CD4-positive, alpha-beta T cell treated with Interleukin-12 subunit alpha and Interleukin-12 subunit beta, for 1 hour (primary cell): ENCODE measurements at regions not wholly inside any gene's neighbourhood (a gene's known extent, or its start where the extent isn't known, plus 50 kb on each side); places are given as distances from the start of the nearest gene placed in this dataset.
"Not testable (repeated sequence)": the region's sequence is repeated elsewhere in the genome, so short reads cannot be mapped to it uniquely, and the experiment has no call there.

Source experiments
- DNase-seq: peaks from one replicate; pipeline ENCODE4 v3.0.0-alpha.2; 2020

GRCh38 chr16:31703526-31704128 is 170.0 kb upstream of the ZNF267 start:
- DNase-seq: no peak

GRCh38 chr16:31704138-31704537 is 169.5 kb upstream of the ZNF267 start:
- no peak for DNase-seq

DNA sequence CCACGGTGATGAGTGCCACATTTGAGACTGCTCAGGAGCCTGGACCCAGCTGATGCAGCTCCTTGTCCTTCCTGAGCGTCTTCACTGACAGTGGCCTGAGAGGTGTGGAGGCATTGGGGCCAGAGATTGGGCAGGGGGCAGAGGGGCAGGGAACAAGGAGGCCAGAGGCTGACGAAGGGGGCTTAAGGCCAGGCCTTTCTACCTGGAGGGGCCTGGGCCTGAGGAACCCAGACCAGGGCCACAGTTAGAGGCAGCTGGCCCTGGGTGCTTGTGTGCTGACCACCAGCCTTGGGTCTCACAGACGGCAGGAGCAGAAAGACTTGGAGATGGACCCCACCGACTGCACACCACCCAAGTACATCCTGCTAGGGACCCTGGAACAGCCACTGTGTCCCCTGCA is 168.2 kb upstream of the ZNF267 start:
- no peak for DNase-seq

GRCh38 chr16:31706318-31706717 is 167.3 kb upstream of the ZNF267 start:
- DNase-seq: no peak

- no peak for DNase-seq
These were observed 166.7 kb upstream of the ZNF267 start for GRCh38 chr16:31706925-31707324.

- DNase-seq: no peak
These were observed 165.8 kb upstream of the ZNF267 start for GRCh38 chr16:31707743-31708335.

- DNase-seq: no peak
These were observed 165.3 kb upstream of the ZNF267 start for GRCh38 chr16:31708348-31708747.

GRCh38 chr16:31709181-31709580 is 164.4 kb upstream of the ZNF267 start:
- no peak for DNase-seq

DNA sequence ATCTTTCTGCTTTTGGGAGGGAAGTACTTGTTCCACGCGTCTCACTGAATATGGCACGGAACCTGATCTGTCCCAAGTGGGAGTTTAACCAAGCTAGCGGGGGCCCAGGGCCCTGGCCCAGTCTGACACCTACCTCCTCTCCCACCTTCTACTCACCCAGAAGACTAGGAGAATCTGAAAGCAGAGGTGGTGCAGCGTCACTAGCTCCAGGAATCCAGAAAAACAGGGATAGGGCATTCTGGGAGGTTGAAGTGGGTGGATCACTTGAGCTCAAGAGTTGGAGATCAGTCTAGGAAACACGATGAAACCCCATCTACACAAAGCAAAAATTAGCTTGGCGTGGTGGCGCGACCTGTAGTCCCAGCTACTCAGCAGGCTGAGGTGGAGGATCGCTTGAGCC is 163.5 kb upstream of the ZNF267 start:
- DNase-seq: no peak

GRCh38 chr16:31710880-31711279 is 162.7 kb upstream of the ZNF267 start:
- DNase-seq: no peak

DNA sequence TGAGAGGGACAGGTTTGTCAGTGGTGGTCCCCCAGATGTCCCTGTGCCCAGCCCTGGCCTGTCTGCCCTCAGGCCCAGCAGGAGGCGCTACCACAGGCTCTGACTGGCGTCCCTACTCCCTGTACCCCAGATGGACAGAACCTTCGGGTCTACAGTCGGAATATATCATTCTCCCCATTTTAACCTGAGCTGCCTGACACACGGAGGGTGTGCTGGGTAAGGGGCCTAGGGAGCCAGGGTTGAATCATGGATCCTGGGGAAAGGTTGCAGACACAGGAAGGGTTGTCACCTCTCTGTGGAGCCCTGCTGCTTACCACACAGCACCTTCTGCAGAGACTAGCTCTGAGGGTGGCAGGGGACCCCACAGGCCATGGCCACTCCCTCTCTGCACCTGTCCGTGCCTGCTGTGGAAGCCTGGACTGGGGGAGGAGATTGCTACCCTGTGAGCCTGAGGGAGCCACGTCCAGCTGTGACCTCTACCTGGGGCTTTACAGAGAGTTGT is 162.2 kb upstream of the ZNF267 start:
- DNase-seq: no peak

GRCh38 chr16:31712064-31712540 is 161.5 kb upstream of the ZNF267 start:
- no peak for DNase-seq

GRCh38 chr16:31713071-31713944 is 160.3 kb upstream of the ZNF267 start:
- peak; percentile 94 for DNase-seq

DNA sequence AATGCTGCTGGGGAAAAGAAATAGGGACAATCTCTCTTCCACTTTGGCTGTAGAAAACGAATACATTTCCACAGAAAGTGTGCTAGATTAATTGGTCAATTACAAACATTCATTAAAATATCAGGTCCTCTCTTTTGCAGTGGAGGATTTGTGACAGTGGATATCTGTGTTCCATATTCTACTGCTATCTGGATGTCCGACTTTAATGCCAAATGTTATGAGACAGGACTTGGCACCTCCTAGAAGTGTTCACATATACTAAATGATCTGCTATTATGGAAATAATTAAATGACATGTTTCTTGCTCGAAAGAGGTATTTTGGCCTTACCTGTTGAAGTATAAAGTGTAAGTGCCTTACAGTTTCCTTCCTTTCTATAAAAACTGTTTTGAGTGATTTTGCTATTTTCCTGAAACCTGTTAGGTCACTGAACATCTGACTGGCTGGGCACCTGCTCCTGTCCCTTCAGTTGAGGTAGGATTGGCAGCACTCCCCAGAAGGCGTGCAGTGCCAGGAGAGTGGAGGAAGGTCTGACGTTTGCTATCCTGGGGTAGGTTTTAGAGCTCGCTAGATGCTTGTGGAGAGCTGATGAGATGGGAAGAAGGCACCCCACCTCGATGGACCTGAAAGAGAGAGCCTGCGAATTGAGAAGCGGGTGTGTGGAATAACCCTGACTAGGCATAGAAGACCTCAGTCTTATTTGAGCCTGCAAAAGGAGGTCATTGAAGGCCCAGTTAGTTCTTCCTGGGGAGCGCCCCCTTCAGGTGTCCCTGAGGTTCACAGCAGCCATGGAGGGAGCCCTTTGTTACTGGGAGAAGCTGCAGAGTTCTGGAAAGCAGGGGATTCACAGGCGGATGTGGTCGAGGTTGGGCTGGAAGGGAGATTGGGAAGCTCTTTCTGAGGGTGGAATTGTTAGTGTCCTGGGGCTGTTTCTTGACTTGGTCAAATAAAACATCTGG is 159.4 kb upstream of the ZNF267 start:
- DNase-seq: no peak

DNA sequence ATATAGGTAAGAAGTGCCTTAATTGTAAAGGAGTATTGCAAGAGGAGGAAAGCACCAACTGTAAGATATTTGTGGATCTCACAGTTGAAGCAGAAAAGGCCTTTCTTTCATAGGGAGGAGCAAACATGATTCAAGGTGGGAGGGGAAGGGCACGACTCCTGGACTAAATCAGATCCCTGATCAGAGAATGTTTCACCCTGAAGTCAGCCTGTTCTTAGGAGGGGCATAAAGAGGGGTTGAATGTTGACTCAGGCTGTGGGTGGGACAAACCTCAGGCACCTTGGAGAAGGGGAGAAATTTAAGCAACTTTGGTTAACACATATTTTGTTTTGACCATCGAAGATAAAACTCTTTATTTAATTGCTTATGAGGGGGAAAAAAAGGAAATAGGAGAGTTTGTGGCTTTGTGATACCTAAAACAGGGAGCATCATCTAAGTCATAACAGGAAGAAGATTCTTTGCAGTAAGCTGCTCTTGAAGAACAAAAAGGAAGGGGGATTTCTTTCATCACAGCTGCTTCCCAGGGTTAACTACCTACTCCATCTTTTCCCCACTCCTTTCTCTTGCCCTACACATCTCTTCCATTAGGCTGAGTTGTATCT is 158.6 kb upstream of the ZNF267 start:
- DNase-seq: no peak

GRCh38 chr16:31715915-31716314 is 157.7 kb upstream of the ZNF267 start:
- DNase-seq: no peak

- DNase-seq: no peak
These were observed 154.6 kb upstream of the ZNF267 start for GRCh38 chr16:31718998-31719397.

DNA sequence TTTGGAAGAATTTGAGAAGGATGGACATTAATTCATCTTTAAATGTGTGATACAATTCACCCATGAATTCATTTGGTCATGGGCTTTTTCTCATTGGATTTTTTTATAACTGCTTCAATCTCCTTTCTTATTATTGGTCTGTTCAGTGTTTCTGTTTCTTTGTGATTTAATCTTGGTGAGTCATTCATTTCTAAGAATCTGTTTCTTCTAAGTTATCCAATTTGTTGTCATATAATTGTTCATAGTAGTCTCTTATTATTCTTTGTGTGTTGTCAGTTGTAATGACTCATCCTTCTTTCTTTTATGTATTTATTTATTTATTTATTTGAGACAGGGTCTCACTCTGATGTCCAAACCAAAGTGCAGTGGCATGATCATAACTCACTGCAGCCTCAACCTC is 146.1 kb upstream of the ZNF267 start:
- DNase-seq: no peak

GRCh38 chr16:31734265-31734664 is 139.3 kb upstream of the ZNF267 start:
- no peak for DNase-seq

GRCh38 chr16:31745098-31745497 is 128.5 kb upstream of the ZNF267 start:
- not testable (repeated sequence) for DNase-seq

GRCh38 chr16:31745900-31746299 is 127.7 kb upstream of the ZNF267 start:
- no peak for DNase-seq

GRCh38 chr16:31754998-31755615 is 118.5 kb upstream of the ZNF267 start:
- DNase-seq: no peak
